ENCODE measurements at regions not wholly inside any gene's neighbourhood (a gene's known extent, or its start where the extent isn't known, plus 50 kb on each side); places are given as distances from the start of the nearest gene placed in this dataset.

GRCh38 chr2:129345540-129345939 lies 633.9 kb upstream of the RAB6C start:
- TF ChIP-seq, protein P1, sequence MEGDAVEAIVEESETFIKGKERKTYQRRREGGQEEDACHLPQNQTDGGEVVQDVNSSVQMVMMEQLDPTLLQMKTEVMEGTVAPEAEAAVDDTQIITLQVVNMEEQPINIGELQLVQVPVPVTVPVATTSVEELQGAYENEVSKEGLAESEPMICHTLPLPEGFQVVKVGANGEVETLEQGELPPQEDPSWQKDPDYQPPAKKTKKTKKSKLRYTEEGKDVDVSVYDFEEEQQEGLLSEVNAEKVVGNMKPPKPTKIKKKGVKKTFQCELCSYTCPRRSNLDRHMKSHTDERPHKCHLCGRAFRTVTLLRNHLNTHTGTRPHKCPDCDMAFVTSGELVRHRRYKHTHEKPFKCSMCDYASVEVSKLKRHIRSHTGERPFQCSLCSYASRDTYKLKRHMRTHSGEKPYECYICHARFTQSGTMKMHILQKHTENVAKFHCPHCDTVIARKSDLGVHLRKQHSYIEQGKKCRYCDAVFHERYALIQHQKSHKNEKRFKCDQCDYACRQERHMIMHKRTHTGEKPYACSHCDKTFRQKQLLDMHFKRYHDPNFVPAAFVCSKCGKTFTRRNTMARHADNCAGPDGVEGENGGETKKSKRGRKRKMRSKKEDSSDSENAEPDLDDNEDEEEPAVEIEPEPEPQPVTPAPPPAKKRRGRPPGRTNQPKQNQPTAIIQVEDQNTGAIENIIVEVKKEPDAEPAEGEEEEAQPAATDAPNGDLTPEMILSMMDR (IDR thresholded peaks at IDR 0.05), result no peak
- no peak for TF ChIP-seq POLR2A (IDR thresholded peaks at IDR 0.05)
- TF ChIP-seq EP300 (IDR thresholded peaks at IDR 0.05), result no peak

Measured in ovary (tissue), 3 donors.